GM20000 (cell line): ENCODE measurements at regions not wholly inside any gene's neighbourhood (a gene's known extent, or its start where the extent isn't known, plus 50 kb on each side); places are given as distances from the start of the nearest gene placed in this dataset.

ENCODE experiments used
- DNase-seq: peaks from one replicate; pipeline ENCODE4 v3.0.0; 2012; ENCODE audit warnings: low spot score
- CTCF ChIP-seq: IDR thresholded peaks from 2 replicates; pipeline ENCODE4 v1.5.1; 2012; ENCODE audit warnings: mild to moderate bottlenecking, control low read depth; ENCODE audit errors: extremely low read depth, missing control alignments

DNA sequence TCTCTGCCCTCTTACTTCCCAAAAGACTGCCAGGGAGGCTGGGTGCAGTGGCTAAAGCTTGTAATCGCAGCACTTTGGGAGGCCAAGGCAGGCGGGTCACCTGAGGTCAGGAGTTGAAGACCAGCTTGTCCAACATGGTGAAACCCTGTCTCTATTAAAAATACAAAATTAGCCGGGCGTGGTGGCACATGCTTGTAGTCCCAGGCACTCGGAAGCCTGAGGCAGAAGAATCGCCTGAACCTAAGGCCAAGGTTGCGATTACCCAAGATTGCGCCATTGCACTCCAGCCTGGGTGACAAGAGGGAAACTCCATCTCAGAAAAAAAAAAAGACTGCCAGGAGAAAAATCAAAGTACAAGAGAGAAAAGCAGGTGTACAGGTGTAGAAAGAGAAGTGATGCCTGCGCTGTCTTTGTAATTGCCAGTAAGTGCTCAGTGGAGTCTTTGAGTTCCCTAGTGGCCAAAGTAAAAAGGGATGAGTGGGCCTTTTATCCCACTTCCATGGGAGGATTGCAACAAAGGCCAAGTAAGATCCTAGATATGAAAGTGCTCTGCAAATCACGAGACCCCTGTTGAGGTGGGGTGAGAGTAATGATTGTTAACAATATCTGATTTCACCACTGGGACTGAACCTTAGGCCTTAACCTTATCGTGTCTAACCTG is 94.7 kb upstream of the WNT4 start:
- TF ChIP-seq CTCF, result no peak
- no peak for DNase-seq

DNA sequence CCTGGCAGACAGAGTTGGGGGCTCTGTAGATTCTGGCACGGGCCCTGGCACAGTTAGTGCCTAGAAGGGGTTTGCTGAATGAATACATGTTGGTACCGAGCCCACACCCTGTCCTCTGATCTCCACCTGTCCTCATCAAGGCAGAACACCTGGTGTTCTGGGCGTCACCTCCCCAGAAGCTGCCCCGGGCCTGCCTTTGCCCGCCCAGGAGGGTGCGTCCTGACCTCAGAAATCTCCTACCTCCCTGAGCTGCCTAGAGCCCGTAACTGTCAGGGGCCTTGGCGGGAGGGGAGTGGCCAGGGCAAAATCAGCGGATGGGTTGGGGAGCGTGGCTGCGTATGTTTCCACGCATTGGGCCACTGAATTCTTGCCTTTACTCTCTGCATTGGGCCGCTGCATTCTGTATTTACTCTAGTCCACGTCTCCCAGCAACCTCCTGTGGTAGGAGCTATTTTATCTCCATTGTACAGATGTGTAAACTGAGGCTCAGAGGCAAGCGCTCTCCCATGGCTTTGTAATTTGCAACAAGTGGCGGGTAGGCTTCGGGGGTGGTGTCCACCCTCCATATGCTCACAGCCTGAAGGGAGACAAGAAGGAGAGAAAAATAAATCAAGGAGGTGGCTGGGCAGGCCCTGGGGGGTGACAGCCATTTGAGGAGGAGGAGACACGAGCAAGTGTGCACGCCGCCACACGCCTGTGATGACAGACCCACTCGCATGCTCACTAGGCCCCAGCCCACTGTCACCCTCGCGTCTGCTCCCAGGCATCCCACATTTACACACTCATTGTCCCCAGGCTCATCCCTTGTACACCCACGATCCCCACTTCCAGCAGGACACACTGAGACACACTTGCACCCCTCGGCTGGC is 95.7 kb upstream of the WNT4 start:
- DNase-seq, result no peak
- TF ChIP-seq CTCF, result no peak

- no peak for DNase-seq
- no peak for TF ChIP-seq CTCF
These were observed 96.5 kb upstream of the WNT4 start for GRCh38 chr1:22239378-22239777.

DNA sequence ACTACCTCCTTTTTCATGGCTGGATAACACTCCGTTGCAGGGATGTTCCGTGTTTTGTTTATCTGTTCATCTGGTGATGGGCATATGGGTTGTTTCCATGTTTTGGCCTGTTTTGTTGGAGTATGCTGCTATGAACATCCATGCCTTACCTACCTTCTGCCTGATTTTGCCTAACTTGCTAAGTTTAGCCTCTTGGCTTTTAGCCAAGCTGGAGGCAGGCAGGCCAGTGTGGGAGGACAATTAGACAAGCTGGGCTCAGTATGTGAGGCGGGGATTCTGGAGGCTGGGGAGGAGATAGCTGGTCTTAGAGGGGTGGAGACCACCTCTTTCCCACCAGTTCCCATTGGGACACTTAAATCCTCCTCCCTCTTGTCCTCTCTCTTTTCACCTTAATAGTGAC is 98.4 kb upstream of the WNT4 start:
- TF ChIP-seq CTCF, result no peak
- no peak for DNase-seq

DNA sequence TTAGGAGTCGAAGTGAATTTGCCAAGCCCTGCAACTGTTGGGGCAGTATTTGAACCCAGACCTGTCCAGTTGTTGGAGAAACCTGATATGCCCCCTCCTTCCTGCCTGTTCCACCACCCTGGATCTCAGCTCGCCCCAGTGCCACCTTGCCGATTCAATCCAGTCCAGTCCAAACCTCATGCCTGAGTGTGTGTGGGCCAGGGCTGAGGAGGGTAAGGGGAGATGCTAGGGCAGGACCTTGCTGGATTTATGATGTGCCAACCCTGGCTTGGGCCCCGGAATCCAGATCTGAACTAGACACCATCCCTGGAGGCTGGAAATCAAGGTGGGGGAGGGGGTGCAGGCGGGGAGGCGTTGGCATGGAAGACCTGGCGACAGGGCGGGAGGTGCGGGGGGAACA is 98.9 kb upstream of the WNT4 start:
- DNase-seq, result no peak
- TF ChIP-seq CTCF, result no peak

DNA sequence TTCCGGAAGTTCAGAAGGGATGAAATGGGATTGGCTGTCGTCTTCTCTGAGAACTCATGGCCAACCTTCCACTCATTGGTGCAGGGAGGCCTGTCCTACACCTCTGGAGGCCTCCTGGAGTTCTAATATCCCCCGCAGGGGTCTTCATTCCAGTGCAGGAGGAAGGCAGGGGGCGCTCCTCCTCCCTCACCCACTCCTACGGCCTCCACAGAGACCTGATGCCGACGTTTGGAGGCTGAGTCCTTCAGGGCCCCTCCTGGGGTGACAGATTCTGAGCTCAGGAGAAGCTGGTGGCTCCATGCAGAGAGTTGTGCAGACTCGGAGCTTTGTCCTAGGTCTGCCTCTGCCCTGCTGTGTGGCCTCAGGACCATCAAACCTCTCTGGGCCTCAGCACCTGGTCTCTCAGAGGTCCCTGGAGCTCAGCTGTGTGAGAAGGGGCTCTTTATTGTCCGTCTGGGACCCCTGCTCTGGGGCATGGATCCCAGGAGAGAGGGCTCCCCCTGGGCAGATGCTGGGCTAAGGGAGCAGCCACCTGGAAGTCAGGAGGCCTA is 102.3 kb upstream of the WNT4 start:
- DNase-seq, result no peak
- no peak for TF ChIP-seq CTCF

DNA sequence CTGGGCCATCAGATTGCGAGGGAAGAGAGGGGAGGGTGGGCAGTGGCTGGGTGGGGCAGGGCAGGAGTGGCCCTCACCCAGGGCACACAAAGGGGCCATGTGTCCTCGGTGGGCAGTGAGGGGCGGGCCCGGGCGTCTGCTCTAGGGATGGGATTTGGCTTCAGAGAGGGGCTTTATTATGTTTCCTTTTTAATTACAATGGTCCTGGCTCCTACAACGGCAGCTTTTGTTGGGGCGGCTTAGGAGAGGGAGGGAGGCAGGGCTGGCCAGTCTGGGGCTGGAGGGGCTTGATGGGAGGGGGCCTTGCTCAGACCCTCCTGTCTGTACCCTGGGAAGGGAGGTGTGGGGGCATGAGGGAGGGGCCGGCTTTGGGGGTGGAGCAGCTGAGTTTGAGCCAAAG is 102.8 kb upstream of the WNT4 start:
- no peak for TF ChIP-seq CTCF
- DNase-seq, result no peak
